Peyer's patch (tissue), 4 donors: ENCODE measurements at regions not wholly inside any gene's neighbourhood (a gene's known extent, or its start where the extent isn't known, plus 50 kb on each side); places are given as distances from the start of the nearest gene placed in this dataset.

Experiments
- DNase-seq, 3 donors: peaks; one replicate each; pipeline ENCODE4 v3.0.0-alpha.2; 2017 to 2019
- H3K27ac ChIP-seq, 4 donors: fragments of 200-600 bp; sonication (generic); one replicate each; pipeline ENCODE4 v1.5.1; 2016 to 2019
- H3K27me3 ChIP-seq, 2 donors: fragments of 200-600 bp; sonication (generic); one replicate each; pipeline ENCODE4 v1.5.1; 2019
- H3K36me3 ChIP-seq, 3 donors: fragments of 200-600 bp; sonication (generic); one replicate each; pipeline ENCODE4 v1.5.1; 2016 to 2019
- H3K4me1 ChIP-seq, 4 donors: fragments of 200-600 bp; sonication (generic); one replicate each; pipeline ENCODE4 v1.5.1; 2016 to 2019
- H3K4me3 ChIP-seq, 4 donors: fragments of 200-600 bp; sonication (generic); 1 replicate in 3 of 4; 2 replicates in 1 of 4; pipeline ENCODE4 v1.5.1; 2016 to 2019; ENCODE audit warnings: mild to moderate bottlenecking in 1 of 4
- H3K9me3 ChIP-seq, 4 donors: fragments of 200-600 bp; sonication (generic); one replicate each; pipeline ENCODE4 v1.5.1; 2016 to 2019; ENCODE audit warnings: mild to moderate bottlenecking in 1 of 4
- POLR2A ChIP-seq, 2 donors: fragments of 450-650 bp; IDR thresholded peaks; one replicate each; pipeline ENCODE4 v1.5.1; 2017; ENCODE audit warnings: antibody characterized with exemption in 2 of 2, mild to moderate bottlenecking in 2 of 2, moderate library complexity in 2 of 2
- small RNA-seq, 2 donors: library from RNA; depleted of rRNA; stranded (forward); fragments of <200 nt; gene quantifications; one replicate each; pipeline ENCODE3, GENCODE V24; 2016
- TF ChIP-seq, protein P1 (sequence below), 6 experiments: fragments of 450-650 bp in 4 of 6; fragments of 200-600 bp in 2 of 6; sonication (generic) in 1 of 6; IDR thresholded peaks; one replicate each; pipeline ENCODE4 v1.5.1; 2017 to 2019; ENCODE audit warnings: antibody characterized with exemption in 6 of 6, mild to moderate bottlenecking in 3 of 6, moderate library complexity in 1 of 6

DNA sequence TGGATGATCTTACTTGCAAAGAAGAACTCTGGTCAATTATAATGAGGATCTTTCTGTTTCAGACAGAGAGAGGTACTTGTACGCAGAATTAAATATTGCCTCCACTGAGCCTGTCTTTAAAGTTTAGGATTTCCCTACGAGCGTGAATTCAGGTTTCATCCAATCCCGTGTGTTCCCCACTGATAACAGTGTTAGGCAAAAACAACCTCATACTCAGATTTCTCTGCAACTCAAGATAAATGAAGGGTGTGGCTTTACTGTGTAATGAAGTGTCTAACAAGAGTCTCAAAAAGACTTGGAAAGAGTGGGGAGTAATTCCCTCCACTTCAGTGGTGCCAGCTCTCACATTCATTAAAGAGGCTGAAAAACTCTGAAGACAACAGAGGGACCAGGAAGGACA is 53.2 kb upstream of the ACO1 start:
- TF ChIP-seq POLR2A (IDR thresholded peaks at IDR 0.05): no peak
- TF ChIP-seq, protein P1, sequence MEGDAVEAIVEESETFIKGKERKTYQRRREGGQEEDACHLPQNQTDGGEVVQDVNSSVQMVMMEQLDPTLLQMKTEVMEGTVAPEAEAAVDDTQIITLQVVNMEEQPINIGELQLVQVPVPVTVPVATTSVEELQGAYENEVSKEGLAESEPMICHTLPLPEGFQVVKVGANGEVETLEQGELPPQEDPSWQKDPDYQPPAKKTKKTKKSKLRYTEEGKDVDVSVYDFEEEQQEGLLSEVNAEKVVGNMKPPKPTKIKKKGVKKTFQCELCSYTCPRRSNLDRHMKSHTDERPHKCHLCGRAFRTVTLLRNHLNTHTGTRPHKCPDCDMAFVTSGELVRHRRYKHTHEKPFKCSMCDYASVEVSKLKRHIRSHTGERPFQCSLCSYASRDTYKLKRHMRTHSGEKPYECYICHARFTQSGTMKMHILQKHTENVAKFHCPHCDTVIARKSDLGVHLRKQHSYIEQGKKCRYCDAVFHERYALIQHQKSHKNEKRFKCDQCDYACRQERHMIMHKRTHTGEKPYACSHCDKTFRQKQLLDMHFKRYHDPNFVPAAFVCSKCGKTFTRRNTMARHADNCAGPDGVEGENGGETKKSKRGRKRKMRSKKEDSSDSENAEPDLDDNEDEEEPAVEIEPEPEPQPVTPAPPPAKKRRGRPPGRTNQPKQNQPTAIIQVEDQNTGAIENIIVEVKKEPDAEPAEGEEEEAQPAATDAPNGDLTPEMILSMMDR (IDR thresholded peaks at IDR 0.05): no peak
- no peaks in the 10 kb centered on the region for H3K36me3 ChIP-seq
- no peak for DNase-seq
- no peak overlapping the region for H3K27ac ChIP-seq
- H3K9me3 ChIP-seq: no peaks in the 10 kb centered on the region
- H3K27me3 ChIP-seq: no peaks in the 10 kb centered on the region
- no peaks in the 10 kb centered on the region for H3K4me1 ChIP-seq
- no peak overlapping the region for H3K4me3 ChIP-seq

- no peaks in the 10 kb centered on the region for H3K9me3 ChIP-seq
- TF ChIP-seq POLR2A (IDR thresholded peaks at IDR 0.05): no peak
- TF ChIP-seq, protein P1 (IDR thresholded peaks at IDR 0.05): no peak
- no peak overlapping the region for H3K27ac ChIP-seq
- H3K4me3 ChIP-seq: no peak overlapping the region
- H3K4me1 ChIP-seq: no peaks in the 10 kb centered on the region
- H3K27me3 ChIP-seq: no peaks in the 10 kb centered on the region
- no peak for DNase-seq
- no peaks in the 10 kb centered on the region for H3K36me3 ChIP-seq
Observed at GRCh38 chr9:32334112-32334511, 50.3 kb upstream of the ACO1 start.

Small RNA genes lying in the stretch of these regions (small RNA-seq; reads per million reads assigned to genes)
- gene MIR873 (0.18 to 0.57 reads per million in 2 donors), gene MIR876 (0 reads per million in 2 donors), gene RNA5SP281 (0 reads per million in 2 donors)
